ENCODE measurements at regions not wholly inside any gene's neighbourhood (a gene's known extent, or its start where the extent isn't known, plus 50 kb on each side); places are given as distances from the start of the nearest gene placed in this dataset.

DNA sequence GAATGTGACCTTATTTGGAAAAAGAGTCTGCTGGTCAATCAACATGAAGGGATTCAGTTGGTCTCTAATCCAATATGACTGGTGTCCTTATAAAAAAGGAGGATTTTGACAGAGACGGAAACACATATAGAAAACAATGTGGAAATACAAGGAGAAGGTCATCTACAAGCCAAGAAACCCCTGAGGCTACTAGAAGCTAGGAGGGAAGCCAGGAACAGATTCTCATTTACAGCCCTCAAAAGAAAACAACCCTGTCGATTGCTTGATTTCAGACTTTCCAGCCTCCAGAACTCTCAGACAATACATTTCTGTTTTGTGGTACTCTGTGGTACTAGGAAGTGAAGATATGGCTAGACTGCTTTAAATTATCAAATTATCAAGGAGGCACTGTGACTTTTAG is 162.9 kb upstream of the IGF1R start:
- TF ChIP-seq, protein P1, sequence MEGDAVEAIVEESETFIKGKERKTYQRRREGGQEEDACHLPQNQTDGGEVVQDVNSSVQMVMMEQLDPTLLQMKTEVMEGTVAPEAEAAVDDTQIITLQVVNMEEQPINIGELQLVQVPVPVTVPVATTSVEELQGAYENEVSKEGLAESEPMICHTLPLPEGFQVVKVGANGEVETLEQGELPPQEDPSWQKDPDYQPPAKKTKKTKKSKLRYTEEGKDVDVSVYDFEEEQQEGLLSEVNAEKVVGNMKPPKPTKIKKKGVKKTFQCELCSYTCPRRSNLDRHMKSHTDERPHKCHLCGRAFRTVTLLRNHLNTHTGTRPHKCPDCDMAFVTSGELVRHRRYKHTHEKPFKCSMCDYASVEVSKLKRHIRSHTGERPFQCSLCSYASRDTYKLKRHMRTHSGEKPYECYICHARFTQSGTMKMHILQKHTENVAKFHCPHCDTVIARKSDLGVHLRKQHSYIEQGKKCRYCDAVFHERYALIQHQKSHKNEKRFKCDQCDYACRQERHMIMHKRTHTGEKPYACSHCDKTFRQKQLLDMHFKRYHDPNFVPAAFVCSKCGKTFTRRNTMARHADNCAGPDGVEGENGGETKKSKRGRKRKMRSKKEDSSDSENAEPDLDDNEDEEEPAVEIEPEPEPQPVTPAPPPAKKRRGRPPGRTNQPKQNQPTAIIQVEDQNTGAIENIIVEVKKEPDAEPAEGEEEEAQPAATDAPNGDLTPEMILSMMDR (IDR thresholded peaks at IDR 0.05): no peak
- no peak for TF ChIP-seq POLR2A (IDR thresholded peaks at IDR 0.05)
